Kidney (tissue), 13 donors: ENCODE measurements at regions not wholly inside any gene's neighbourhood (a gene's known extent, or its start where the extent isn't known, plus 50 kb on each side); places are given as distances from the start of the nearest gene placed in this dataset.
"Not testable (repeated sequence)": the region's sequence is repeated elsewhere in the genome, so short reads cannot be mapped to it uniquely, and the experiment has no call there.

Source experiments
- DNase-seq, 5 donors: peaks; one replicate each; pipeline ENCODE4 v3.0.0-alpha.2; 2013 to 2020
- FAIRE-seq: peaks from 2 replicates; lab custom pipeline; 2012; peaks lifted over from hg19 to GRCh38; lab: Jason Lieb, UNC
- H3K27ac ChIP-seq, 2 donors: one replicate each; pipeline ENCODE4 v1.7.0; 2013; ENCODE audit warnings: low read depth in 2 of 2, low read length in 2 of 2, inconsistent platforms in 1 of 2
- H3K27me3 ChIP-seq: one replicate; pipeline ENCODE4 v1.7.1; 2013; ENCODE audit warnings: low read length, inconsistent platforms; ENCODE audit not compliant: control insufficient read depth, insufficient read depth
- H3K36me3 ChIP-seq, 3 donors: one replicate each; pipeline versions ENCODE4 v1.7.0 to v1.7.1; 2013; ENCODE audit warnings: low read length in 3 of 3, control low read depth in 1 of 3, inconsistent platforms in 1 of 3; ENCODE audit not compliant: insufficient read depth in 3 of 3, control insufficient read depth in 2 of 3
- H3K4me1 ChIP-seq, 3 donors: one replicate each; pipeline versions ENCODE4 v1.7.0 to v1.7.1; 2013; ENCODE audit warnings: low read length in 3 of 3, inconsistent platforms in 1 of 3, low read depth in 1 of 3; ENCODE audit not compliant: control insufficient read depth in 2 of 3, insufficient read depth in 2 of 3
- H3K4me3 ChIP-seq, 3 donors: one replicate each; pipeline versions ENCODE4 v1.7.0 to v1.8.1; 2013; ENCODE audit warnings: low read length in 3 of 3, control low read depth in 1 of 3, inconsistent platforms in 1 of 3
- H3K9ac ChIP-seq, 3 donors: one replicate each; pipeline versions ENCODE4 v1.7.0 to v1.7.1; 2013; ENCODE audit warnings: low read length in 3 of 3, control low read depth in 1 of 3, inconsistent platforms in 1 of 3
- H3K9me3 ChIP-seq, 3 donors: one replicate each; pipeline versions ENCODE4 v1.7.0 to v1.7.1; 2013; ENCODE audit warnings: low read length in 3 of 3, control low read depth in 1 of 3, inconsistent platforms in 1 of 3; ENCODE audit not compliant: control insufficient read depth in 2 of 3, insufficient read depth in 1 of 3
- intact Hi-C: fragments of 100-400 bp; cut with DNase I; formaldehyde crosslinking; loops from one replicate; pipeline ENCODE4 v1.11.1; 2022
- TF ChIP-seq, protein P1 (sequence below): IDR thresholded peaks from 3 replicates; pipeline ENCODE4 v1.5.1; 2012; ENCODE audit warnings: mild to moderate bottlenecking, moderate library complexity, borderline replicate concordance; ENCODE audit not compliant: insufficient read depth; ENCODE audit errors: extremely low read depth
- donor health status: control.
- donor health status: control.
- donor health status: control.
- donor health status: control.
- donor health status: control.
- donor health status: DM: yes; HTN: yes; CAD: no.
- donor health status: Normal renal cell carcinoma (clear cell type).

DNA sequence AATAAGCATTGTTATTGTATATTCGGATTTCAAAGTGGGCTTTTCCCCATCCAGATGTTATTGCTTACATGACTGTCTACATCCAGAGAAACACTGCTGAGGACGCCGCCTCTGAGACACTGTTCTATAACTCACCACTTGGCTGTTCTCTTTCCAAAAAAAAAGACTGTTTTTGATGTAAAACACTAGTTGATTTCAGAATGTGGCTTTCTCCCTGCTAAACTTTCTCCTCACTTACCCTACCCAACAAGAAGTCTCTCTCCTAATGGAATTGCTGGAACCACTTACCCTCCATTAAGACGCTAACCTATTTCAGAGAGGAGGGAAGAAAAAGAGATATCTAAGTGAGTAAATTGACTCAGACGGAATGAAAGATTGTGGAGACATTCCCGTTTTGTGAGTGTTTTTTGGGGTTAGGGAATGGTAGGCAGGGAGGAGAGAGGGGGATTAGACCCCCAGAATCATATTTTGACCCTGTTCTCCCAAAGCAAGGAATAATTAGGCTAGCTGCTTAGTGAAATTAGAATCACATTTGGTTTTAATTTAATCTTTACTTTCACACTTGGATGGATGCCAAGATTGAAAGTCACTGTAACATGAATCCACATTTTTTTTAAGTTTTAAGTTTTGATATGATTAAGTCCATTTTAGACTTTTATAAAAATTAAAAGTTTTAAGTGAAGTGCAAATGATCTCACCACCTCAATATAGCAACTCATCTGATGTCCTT lies 174.9 kb downstream of the CHIC2 start:
- H3K9me3 ChIP-seq: no peaks in the 10 kb centered on the region
- H3K4me1 ChIP-seq: peaks cover 0 to 6% (median 4%) of the 10 kb centered on the region in 3 donors
- DNase-seq: peak in 3 of 5 donors; percentile 22 to 83 (median 48)
- H3K27ac ChIP-seq: no peak overlapping the region
- H3K4me3 ChIP-seq: no peak overlapping the region
- H3K36me3 ChIP-seq: no peaks in the 10 kb centered on the region
- H3K9ac ChIP-seq: no peak overlapping the region
- H3K27me3 ChIP-seq: no peaks in the 10 kb centered on the region
- intact Hi-C loops: no loop called here
- no peak for FAIRE-seq
- TF ChIP-seq, protein P1, sequence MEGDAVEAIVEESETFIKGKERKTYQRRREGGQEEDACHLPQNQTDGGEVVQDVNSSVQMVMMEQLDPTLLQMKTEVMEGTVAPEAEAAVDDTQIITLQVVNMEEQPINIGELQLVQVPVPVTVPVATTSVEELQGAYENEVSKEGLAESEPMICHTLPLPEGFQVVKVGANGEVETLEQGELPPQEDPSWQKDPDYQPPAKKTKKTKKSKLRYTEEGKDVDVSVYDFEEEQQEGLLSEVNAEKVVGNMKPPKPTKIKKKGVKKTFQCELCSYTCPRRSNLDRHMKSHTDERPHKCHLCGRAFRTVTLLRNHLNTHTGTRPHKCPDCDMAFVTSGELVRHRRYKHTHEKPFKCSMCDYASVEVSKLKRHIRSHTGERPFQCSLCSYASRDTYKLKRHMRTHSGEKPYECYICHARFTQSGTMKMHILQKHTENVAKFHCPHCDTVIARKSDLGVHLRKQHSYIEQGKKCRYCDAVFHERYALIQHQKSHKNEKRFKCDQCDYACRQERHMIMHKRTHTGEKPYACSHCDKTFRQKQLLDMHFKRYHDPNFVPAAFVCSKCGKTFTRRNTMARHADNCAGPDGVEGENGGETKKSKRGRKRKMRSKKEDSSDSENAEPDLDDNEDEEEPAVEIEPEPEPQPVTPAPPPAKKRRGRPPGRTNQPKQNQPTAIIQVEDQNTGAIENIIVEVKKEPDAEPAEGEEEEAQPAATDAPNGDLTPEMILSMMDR: no peak

GRCh38 chr4:53886090-53886489 lies 178.3 kb downstream of the CHIC2 start:
- intact Hi-C loops: no loop called here
- no peak overlapping the region for H3K27ac ChIP-seq
- H3K9ac ChIP-seq: no peak overlapping the region
- DNase-seq (no peak), FAIRE-seq (no peak)
- TF ChIP-seq, protein P1: no peak
- H3K4me1 ChIP-seq: peaks cover 0 to 6% (median 4%) of the 10 kb centered on the region in 3 donors
- no peaks in the 10 kb centered on the region for H3K27me3 ChIP-seq
- no peaks in the 10 kb centered on the region for H3K9me3 ChIP-seq
- H3K4me3 ChIP-seq: no peak overlapping the region
- no peaks in the 10 kb centered on the region for H3K36me3 ChIP-seq

DNA sequence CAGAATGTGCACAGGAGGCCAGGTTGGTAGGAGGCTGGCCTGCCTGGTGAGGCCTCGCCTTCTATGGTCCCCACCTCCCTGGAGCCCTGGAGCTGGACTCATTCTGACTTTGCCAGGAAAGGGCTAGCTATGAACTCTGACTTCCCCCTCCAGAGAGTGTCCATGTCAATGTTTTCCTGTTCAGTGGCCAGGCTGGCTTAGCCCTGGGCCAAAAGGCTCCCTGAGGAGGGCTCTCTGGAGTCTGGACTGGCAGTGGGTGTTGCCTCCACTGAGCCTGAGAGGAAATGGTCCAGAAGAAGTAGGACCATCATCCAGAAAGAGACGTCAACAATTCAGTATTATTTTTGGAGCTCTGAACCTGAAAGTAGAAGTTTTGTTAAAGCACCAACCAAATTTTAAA lies 178.7 kb downstream of the CHIC2 start:
- DNase-seq: no peak
- H3K36me3 ChIP-seq: no peaks in the 10 kb centered on the region
- intact Hi-C loops: no loop called here
- no peak overlapping the region for H3K9ac ChIP-seq
- H3K4me1 ChIP-seq: peaks cover 0 to 6% (median under 1%) of the 10 kb centered on the region in 3 donors
- no peaks in the 10 kb centered on the region for H3K9me3 ChIP-seq
- H3K27me3 ChIP-seq: no peaks in the 10 kb centered on the region
- H3K4me3 ChIP-seq: no peak overlapping the region
- no peak for FAIRE-seq
- TF ChIP-seq, protein P1: no peak
- H3K27ac ChIP-seq: no peak overlapping the region

DNA sequence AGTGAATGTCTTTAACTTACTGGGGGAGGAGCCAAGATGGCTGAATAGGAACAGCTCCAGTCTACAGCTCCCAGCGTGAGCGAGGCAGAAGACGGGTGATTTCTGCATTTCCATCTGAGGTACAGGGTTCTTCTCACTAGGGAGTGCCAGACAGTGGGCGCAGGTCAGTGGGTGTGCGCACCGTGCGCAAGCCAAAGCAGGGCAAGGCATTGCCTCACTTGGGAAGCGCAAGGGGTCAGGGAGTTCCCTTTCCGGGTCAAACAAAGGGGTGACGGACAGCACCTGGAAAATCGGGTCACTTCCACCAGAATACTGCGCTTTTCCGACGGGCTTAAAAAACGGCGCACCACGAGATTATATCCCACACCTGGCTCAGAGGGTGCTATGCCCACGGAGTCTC lies 187.3 kb downstream of the CHIC2 start:
- intact Hi-C loops, H3K36me3 ChIP-seq, FAIRE-seq, H3K4me3 ChIP-seq, H3K27me3 ChIP-seq, H3K9ac ChIP-seq, H3K27ac ChIP-seq, H3K9me3 ChIP-seq, H3K4me1 ChIP-seq, DNase-seq: not testable (repeated sequence)
